Esophagus muscularis mucosa (tissue), 4 donors: ENCODE measurements at regions not wholly inside any gene's neighbourhood (a gene's known extent, or its start where the extent isn't known, plus 50 kb on each side); places are given as distances from the start of the nearest gene placed in this dataset.

Experiments
- DNase-seq: peaks from one replicate; pipeline ENCODE4 v3.0.0-alpha.2; 2017; ENCODE audit errors: extremely low spot score
- H3K27ac ChIP-seq, 4 donors: fragments of 200-600 bp; sonication (generic); replicated peaks in 1 of 4; 1 replicate in 3 of 4; 2 replicates in 1 of 4; pipeline ENCODE4 v1.5.1; 2016 to 2019; ENCODE audit warnings: mild to moderate bottlenecking in 1 of 4
- H3K27me3 ChIP-seq, 4 donors: fragments of 200-600 bp; sonication (generic); one replicate each; pipeline versions ENCODE4 v1.5.1 to v1.6.0; 2016 to 2019
- H3K36me3 ChIP-seq, 4 donors: fragments of 200-600 bp; sonication (generic); one replicate each; pipeline ENCODE4 v1.5.1; 2016 to 2019
- H3K4me1 ChIP-seq, 4 donors: fragments of 200-600 bp; sonication (generic); one replicate each; pipeline ENCODE4 v1.5.1; 2016 to 2019
- H3K4me3 ChIP-seq, 4 donors: fragments of 200-600 bp; sonication (generic); 1 replicate in 2 of 4; 2 replicates in 2 of 4; pipeline ENCODE4 v1.5.1; 2016 to 2019; ENCODE audit warnings: mild to moderate bottlenecking in 4 of 4, moderate library complexity in 1 of 4
- H3K9me3 ChIP-seq, 4 donors: fragments of 200-600 bp; sonication (generic); 1 replicate in 3 of 4; 2 replicates in 1 of 4; pipeline ENCODE4 v1.5.1; 2016 to 2019
- EP300 ChIP-seq: sonication (generic); formaldehyde crosslinking; IDR thresholded peaks from one replicate; pipeline ENCODE4 v1.6.1; 2017; ENCODE audit warnings: antibody characterized with exemption
- POLR2A ChIP-seq: fragments of 450-650 bp; IDR thresholded peaks from one replicate; pipeline ENCODE4 v1.6.1; 2017; ENCODE audit warnings: antibody characterized with exemption, moderate library complexity, mild to moderate bottlenecking, low read depth
- POLR2AphosphoS5 ChIP-seq, 2 donors: sonication (generic); formaldehyde crosslinking; IDR thresholded peaks; one replicate each; pipeline ENCODE4 v1.6.1; 2017; ENCODE audit warnings: antibody characterized with exemption in 2 of 2
- WGBS: methylation state at CpG from one replicate; pipeline ENCODE4 v1.1.5; 2018; 5-methylcytosine and 5-hydroxymethylcytosine counted together
- intact Hi-C: fragments of 100-400 bp; cut with DNase I; formaldehyde crosslinking; loops from one replicate; pipeline ENCODE4 v1.15.1; 2023
- TF ChIP-seq, protein P1 (sequence below), 3 experiments: fragments of 200-600 bp in 2 of 3; fragments of 450-650 bp in 1 of 3; sonication (generic) in 2 of 3; IDR thresholded peaks; one replicate each; pipeline ENCODE4 v1.5.1; 2017 to 2019; ENCODE audit warnings: antibody characterized with exemption in 3 of 3, mild to moderate bottlenecking in 2 of 3, moderate library complexity in 1 of 3

GRCh38 chr13:61013796-61014195 is 401.9 kb downstream of the PCDH20 start:
- no peak for DNase-seq
- Histone ChIP-seq H3K27ac (no peak overlapping the region), H3K9me3 (no peaks in the 10 kb centered on the region), H3K4me1 (no peaks in the 10 kb centered on the region), H3K27me3 (no peaks in the 10 kb centered on the region), H3K4me3 (no peak overlapping the region), H3K36me3 (no peaks in the 10 kb centered on the region)
- TF ChIP-seq POLR2AphosphoS5 (IDR thresholded peaks at IDR 0.05), result no peak
- TF ChIP-seq, protein P1, sequence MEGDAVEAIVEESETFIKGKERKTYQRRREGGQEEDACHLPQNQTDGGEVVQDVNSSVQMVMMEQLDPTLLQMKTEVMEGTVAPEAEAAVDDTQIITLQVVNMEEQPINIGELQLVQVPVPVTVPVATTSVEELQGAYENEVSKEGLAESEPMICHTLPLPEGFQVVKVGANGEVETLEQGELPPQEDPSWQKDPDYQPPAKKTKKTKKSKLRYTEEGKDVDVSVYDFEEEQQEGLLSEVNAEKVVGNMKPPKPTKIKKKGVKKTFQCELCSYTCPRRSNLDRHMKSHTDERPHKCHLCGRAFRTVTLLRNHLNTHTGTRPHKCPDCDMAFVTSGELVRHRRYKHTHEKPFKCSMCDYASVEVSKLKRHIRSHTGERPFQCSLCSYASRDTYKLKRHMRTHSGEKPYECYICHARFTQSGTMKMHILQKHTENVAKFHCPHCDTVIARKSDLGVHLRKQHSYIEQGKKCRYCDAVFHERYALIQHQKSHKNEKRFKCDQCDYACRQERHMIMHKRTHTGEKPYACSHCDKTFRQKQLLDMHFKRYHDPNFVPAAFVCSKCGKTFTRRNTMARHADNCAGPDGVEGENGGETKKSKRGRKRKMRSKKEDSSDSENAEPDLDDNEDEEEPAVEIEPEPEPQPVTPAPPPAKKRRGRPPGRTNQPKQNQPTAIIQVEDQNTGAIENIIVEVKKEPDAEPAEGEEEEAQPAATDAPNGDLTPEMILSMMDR (IDR thresholded peaks at IDR 0.05), result no peak
- no peak for TF ChIP-seq POLR2A
- no peak for TF ChIP-seq EP300
- WGBS, result 82% methylated on average over 2 of the region's 2 CpGs
- intact Hi-C loops, result no loop called here

DNA sequence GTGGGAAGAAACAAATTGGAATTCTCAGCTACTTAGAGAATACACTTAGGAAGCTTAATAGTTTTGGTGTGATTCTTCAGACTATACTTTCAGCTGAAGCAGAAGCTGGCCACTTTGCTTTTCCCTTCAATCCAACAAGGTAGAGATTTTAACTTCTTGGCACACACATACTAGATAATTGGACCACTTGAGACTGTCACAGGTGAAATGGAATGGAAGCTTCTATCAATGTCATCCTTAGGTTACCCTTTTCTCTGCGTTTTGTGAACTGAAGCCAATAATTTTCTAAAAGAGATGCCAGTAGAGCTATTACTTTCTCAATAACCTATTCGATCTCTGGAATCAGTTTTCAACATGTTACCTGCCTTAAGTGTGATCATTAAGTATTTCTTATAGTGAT is 405.3 kb downstream of the PCDH20 start:
- intact Hi-C loops, result no loop called here
- no peak for TF ChIP-seq POLR2A
- no peak for TF ChIP-seq POLR2AphosphoS5 (IDR thresholded peaks at IDR 0.05)
- TF ChIP-seq, protein P1 (IDR thresholded peaks at IDR 0.05), result no peak
- no peak for TF ChIP-seq EP300
- WGBS, result 72% methylated on average over 2 of the region's 2 CpGs
- no peak overlapping the region for H3K4me3 ChIP-seq
- H3K36me3 ChIP-seq, result no peaks in the 10 kb centered on the region
- no peak overlapping the region for H3K27ac ChIP-seq
- no peak for DNase-seq
- H3K9me3 ChIP-seq, result peaks cover 0 to 11% (median 5%) of the 10 kb centered on the region in 4 donors
- H3K27me3 ChIP-seq, result no peaks in the 10 kb centered on the region
- no peaks in the 10 kb centered on the region for H3K4me1 ChIP-seq

- Histone ChIP-seq H3K4me1 (no peaks in the 10 kb centered on the region), H3K27me3 (no peaks in the 10 kb centered on the region), H3K9me3 (peaks cover 0 to 7% (median 3%) of the 10 kb centered on the region in 4 donors), H3K27ac (no peak overlapping the region), H3K4me3 (no peak overlapping the region), H3K36me3 (no peaks in the 10 kb centered on the region)
- WGBS, result 70% methylated on average over 1 of the region's 1 CpG
- no peak for TF ChIP-seq POLR2A
- TF ChIP-seq, protein P1 (IDR thresholded peaks at IDR 0.05), result no peak
- TF ChIP-seq EP300, result no peak
- no peak for TF ChIP-seq POLR2AphosphoS5 (IDR thresholded peaks at IDR 0.05)
- no peak for DNase-seq
- intact Hi-C loops, result no loop called here
Observed at GRCh38 chr13:61002686-61003085, 413.0 kb downstream of the PCDH20 start.

DNA sequence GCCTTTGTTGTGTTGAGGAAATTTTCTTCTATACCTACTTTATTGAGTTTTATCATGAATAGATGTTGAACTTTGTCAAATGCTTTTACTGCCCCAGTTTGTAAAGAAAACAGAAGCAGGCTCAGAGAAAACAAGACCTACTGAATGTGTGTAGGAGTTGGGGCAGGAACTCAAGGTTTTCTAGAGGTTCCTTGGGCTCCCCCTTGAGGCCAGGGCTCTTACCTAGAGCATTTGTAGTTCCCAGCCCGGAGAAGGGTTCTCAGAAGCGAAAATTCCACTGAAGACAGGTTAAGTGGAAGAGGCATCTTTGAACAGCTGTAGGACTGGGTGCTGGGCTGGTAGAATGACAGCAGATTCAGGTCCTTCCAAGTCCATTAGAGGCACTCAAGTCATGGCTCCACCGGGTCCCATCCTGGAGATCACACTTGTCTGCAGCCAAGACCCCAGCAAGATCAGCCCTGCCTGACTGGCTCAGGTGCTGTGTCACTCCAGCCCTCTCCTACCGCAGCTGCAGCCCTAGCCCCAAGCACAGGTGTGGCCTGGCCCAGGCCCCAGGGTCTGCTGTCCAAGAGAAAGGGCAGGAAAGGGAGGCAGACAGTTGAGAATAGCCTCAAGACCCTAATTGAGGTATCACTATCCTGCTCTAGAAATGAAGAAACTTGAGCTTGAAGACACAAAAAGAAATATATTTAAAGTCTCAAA is 425.5 kb downstream of the PCDH20 start:
- Histone ChIP-seq H3K9me3 (no peaks in the 10 kb centered on the region), H3K4me3 (no peak overlapping the region), H3K27me3 (no peaks in the 10 kb centered on the region), H3K36me3 (no peaks in the 10 kb centered on the region), H3K4me1 (no peaks in the 10 kb centered on the region), H3K27ac (no peak overlapping the region)
- TF ChIP-seq, protein P1 (IDR thresholded peaks at IDR 0.05), result no peak
- TF ChIP-seq POLR2A, result no peak
- TF ChIP-seq POLR2AphosphoS5 (IDR thresholded peaks at IDR 0.05), result no peak
- TF ChIP-seq EP300, result no peak
- 88% methylated on average over 3 of the region's 4 CpGs for WGBS
- DNase-seq, result no peak
- intact Hi-C loops, result no loop called here

- Histone ChIP-seq H3K27ac (no peak overlapping the region), H3K36me3 (no peaks in the 10 kb centered on the region), H3K4me3 (no peak overlapping the region), H3K4me1 (no peaks in the 10 kb centered on the region), H3K27me3 (no peaks in the 10 kb centered on the region), H3K9me3 (peaks cover 0 to 2% (median 0%) of the 10 kb centered on the region in 4 donors)
- no peak for DNase-seq
- TF ChIP-seq EP300, result no peak
- no peak for TF ChIP-seq POLR2AphosphoS5 (IDR thresholded peaks at IDR 0.05)
- no peak for TF ChIP-seq POLR2A
- TF ChIP-seq, protein P1 (IDR thresholded peaks at IDR 0.05), result no peak
- WGBS, result 93% methylated on average over 1 of the region's 1 CpG
- intact Hi-C loops, result no loop called here
Observed at GRCh38 chr13:60986301-60986700, 429.3 kb downstream of the PCDH20 start.
